GM23248 (cell line): ENCODE measurements at regions not wholly inside any gene's neighbourhood (a gene's known extent, or its start where the extent isn't known, plus 50 kb on each side); places are given as distances from the start of the nearest gene placed in this dataset.

Experiments used
- EZH2 ChIP-seq: fragments of 200-600 bp; sonication (generic); IDR thresholded peaks from 2 replicates; pipeline ENCODE4 v1.6.1; 2018; ENCODE audit warnings: antibody characterized with exemption, mild to moderate bottlenecking; ENCODE audit not compliant: insufficient read depth, poor library complexity, severe bottlenecking
- EZH2phosphoT487 ChIP-seq: fragments of 200-600 bp; sonication (generic); IDR thresholded peaks from 2 replicates; pipeline ENCODE4 v1.6.1; 2018; ENCODE audit warnings: antibody characterized with exemption, moderate library complexity, mild to moderate bottlenecking, low read depth; ENCODE audit not compliant: insufficient read depth

DNA sequence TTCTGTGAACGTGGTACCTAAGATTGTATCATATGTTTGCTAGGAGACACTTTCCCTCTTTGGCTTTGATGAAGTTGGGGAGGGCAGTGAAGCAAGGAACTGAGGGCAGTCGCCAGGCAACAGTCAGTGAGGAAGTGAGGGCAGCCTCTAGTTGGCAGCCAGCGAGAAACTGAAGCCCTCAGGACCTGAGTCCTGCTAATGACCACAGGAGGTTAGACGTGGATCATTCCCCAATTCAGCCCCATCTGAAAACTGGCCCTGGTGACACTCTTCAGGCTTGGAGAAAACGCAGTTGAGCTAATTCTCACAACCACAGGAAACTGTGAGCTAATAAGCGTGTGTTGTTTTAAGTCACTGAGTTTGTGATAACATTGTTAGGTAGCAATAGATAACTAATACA lies 84.5 kb upstream of the REG3G start:
- TF ChIP-seq EZH2 (no peak), EZH2phosphoT487 (no peak)
